HAP-1 (cell line): ENCODE measurements at regions not wholly inside any gene's neighbourhood (a gene's known extent, or its start where the extent isn't known, plus 50 kb on each side); places are given as distances from the start of the nearest gene placed in this dataset.

Source experiments
- DNase-seq, 2 experiments: peaks; one replicate each; pipeline ENCODE4 v3.0.0-alpha.2; 2016 to 2020; ENCODE audit warnings: low spot score in 2 of 2
- H3K27me3 ChIP-seq: fragments of 250-450 bp; sonication (Bioruptor Pico); 2 replicates; pipeline ENCODE4 v1.5.1; 2020; ENCODE audit warnings: low read depth, mild to moderate bottlenecking, moderate library complexity
- H3K36me3 ChIP-seq: fragments of 250-450 bp; sonication (Bioruptor Pico); replicated peaks from 2 replicates; pipeline ENCODE4 v1.5.1; 2020; ENCODE audit warnings: mild to moderate bottlenecking
- H3K4me1 ChIP-seq: fragments of 250-450 bp; sonication (Bioruptor Pico); 2 replicates; pipeline ENCODE4 v1.5.1; 2020; ENCODE audit warnings: mild to moderate bottlenecking
- H3K4me3 ChIP-seq: fragments of 250-450 bp; sonication (Bioruptor Pico); 2 replicates; pipeline ENCODE4 v1.5.1; 2020; ENCODE audit warnings: mild to moderate bottlenecking, moderate library complexity
- H3K9me3 ChIP-seq: fragments of 250-450 bp; sonication (Bioruptor Pico); 2 replicates; pipeline ENCODE4 v1.5.1; 2020; ENCODE audit warnings: mild to moderate bottlenecking, moderate library complexity
- in situ Hi-C: fragments of 300-500 bp; cut with MboI; formaldehyde crosslinking; loops from 3 replicates; pipeline ENCODE4 v1.14.3; 2020; ENCODE audit warnings: low sequenced_read_pairs, inconsistent platforms, mixed read lengths

DNA sequence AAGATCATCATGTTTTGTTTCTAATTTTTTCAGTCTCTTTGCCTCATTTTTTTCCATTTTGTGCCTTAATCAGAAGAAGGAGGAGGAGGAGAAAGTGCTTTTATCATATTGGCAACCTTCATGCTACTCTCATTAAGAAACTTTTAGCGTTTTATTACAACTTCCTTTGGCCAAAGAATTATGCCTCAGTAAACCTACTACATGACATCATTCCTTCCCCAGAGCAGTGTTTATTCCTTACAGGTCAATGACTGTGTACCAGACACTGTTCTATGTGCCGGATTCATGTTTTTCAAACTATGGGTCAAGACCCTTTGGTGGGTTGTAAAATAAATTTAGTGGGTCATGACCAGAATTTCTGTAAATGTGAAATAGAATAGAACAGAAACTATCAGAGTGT lies 110.4 kb downstream of the SLC30A10 start:
- Histone ChIP-seq H3K9me3 (no peaks in the 10 kb centered on the region), H3K36me3 (no peaks in the 10 kb centered on the region), H3K27me3 (peaks cover 41% of the 10 kb centered on the region), H3K4me1 (no peaks in the 10 kb centered on the region), H3K4me3 (no peak overlapping the region)
- no peak for DNase-seq
- in situ Hi-C loops = loop anchor here (10.0 to 25.0 kb wide), 2 partner anchors 423 to 1481 kb away; partner anchors contain the start of gene TGFB2

DNA sequence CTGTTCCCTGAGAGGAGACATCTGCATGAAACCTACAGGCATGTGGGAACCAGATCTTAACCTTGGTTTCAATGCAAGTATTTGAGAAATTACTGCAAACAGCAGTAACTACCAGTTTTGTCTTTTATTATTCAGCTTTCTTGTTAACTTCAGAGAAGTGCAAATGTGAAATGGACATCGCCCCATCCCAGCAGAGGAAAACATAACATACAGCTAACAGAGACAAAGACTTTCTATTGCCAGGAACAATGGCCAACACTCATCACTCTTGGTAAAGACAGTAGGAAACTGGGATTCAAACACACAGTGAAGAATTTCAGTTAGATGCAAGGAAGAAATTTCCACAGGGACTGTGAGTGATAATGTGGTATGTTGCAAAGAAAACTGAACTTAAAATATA lies 115.1 kb downstream of the SLC30A10 start:
- no peak overlapping the region for H3K4me3 ChIP-seq
- in situ Hi-C loops = loop anchor here (10.0 to 25.0 kb wide), 2 partner anchors 418 to 1476 kb away; partner anchors contain the start of gene TGFB2

GRCh38 chr1:219812491-219813203 lies 115.7 kb downstream of the SLC30A10 start:
- no peak overlapping the region for H3K4me3 ChIP-seq
- H3K36me3 ChIP-seq = no peaks in the 10 kb centered on the region
- in situ Hi-C loops = loop anchor here (10.0 to 25.0 kb wide), 2 partner anchors 418 to 1475 kb away; partner anchors contain the start of gene TGFB2
- H3K4me1 ChIP-seq = peaks cover 5% of the 10 kb centered on the region; the same call in 1 of the 2 replicates
- H3K27me3 ChIP-seq = peaks cover 39% of the 10 kb centered on the region
- H3K9me3 ChIP-seq = no peaks in the 10 kb centered on the region
- DNase-seq = peak; percentile 69 to 83

More for the DNA sequence above, 115.1 kb downstream of the SLC30A10 start:
- Histone ChIP-seq H3K27me3 (peaks cover 42% of the 10 kb centered on the region), H3K9me3 (no peaks in the 10 kb centered on the region), H3K36me3 (no peaks in the 10 kb centered on the region), H3K4me1 (peaks cover 5% of the 10 kb centered on the region; the same call in 1 of the 2 replicates)
- no peak for DNase-seq

DNA sequence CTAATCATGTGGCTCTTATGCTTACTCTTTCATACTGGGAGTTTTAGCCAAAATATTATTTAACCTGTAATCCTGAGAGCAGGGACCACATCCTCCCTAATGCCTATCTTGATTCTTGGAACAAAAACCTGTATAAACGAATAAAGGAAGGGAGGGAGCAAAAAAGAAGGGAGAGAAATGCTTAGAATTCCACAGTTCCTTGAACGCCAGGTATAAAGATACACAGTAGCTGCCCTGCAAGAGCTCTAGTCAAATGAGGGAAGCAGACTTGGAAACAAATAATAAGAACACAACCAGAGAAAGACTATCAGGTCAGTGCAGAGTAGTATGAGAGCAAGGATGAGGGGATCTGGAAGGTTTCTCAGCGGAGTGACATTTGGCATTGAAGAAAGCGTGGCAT lies 116.3 kb downstream of the SLC30A10 start:
- Histone ChIP-seq H3K36me3 (no peaks in the 10 kb centered on the region), H3K4me3 (no peak overlapping the region), H3K9me3 (no peaks in the 10 kb centered on the region), H3K27me3 (peaks cover 33% of the 10 kb centered on the region), H3K4me1 (peaks cover 5% of the 10 kb centered on the region; the same call in 1 of the 2 replicates)
- no peak for DNase-seq
- in situ Hi-C loops = loop anchor here (10.0 to 25.0 kb wide), 2 partner anchors 417 to 1475 kb away; partner anchors contain the start of gene TGFB2

DNA sequence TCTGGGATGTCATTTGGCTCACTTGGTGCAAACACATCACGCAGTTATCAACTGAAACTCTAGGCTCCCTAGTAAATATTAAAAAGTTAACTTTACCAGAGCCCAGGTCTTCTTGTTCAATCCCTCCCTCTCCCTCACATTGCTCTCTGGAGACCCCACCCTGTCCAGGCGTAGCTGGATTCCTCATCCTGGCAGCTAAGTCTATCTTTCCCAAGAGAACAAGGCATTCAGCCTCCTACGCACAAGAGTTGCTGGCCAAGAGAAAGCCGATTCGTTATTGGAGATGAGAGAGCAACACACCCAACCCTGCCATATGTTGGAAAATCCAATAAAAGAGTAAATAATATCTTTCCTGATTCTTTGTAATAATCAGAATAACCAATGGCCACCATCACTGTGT lies 117.9 kb downstream of the SLC30A10 start:
- DNase-seq = no peak
- no peak overlapping the region for H3K4me3 ChIP-seq
- in situ Hi-C loops = loop anchor here (10.0 to 25.0 kb wide), 2 partner anchors 416 to 1473 kb away; partner anchors contain the start of gene TGFB2
- peaks cover 21% of the 10 kb centered on the region for H3K27me3 ChIP-seq
- H3K4me1 ChIP-seq = peaks cover 5% of the 10 kb centered on the region; the same call in 1 of the 2 replicates
- no peaks in the 10 kb centered on the region for H3K36me3 ChIP-seq
- H3K9me3 ChIP-seq = no peaks in the 10 kb centered on the region

GRCh38 chr1:219808790-219809189 lies 119.6 kb downstream of the SLC30A10 start:
- H3K27me3 ChIP-seq = peaks cover 10% of the 10 kb centered on the region
- in situ Hi-C loops = loop anchor here (10.0 to 25.0 kb wide), 3 partner anchors 154 to 1471 kb away; partner anchors contain the start of gene TGFB2
- DNase-seq = no peak

DNA sequence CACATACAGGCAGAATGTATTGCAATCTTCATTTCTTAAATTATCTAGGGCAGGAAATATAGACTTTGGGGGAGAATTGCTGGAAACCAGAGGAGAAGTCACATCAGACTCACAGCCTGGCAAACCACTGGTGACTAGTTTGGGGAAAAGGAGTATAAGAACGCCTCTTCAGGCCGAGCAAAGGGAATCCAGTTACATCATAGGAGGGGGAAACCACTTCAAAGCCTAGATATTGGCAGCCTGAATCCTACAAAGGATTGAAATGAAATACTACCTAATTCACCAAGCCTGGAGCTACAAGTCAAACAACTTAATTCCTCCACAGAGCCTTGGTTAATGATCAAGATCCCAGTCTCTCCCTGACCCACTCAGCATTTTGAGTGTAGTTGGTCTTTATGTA lies 121.7 kb downstream of the SLC30A10 start:
- no peak overlapping the region for H3K4me3 ChIP-seq
- H3K9me3 ChIP-seq = no peaks in the 10 kb centered on the region
- in situ Hi-C loops = loop anchor here (10.0 to 25.0 kb wide), 3 partner anchors 152 to 1469 kb away; partner anchors contain the start of gene TGFB2
- no peaks in the 10 kb centered on the region for H3K36me3 ChIP-seq
- peaks cover 5% of the 10 kb centered on the region; the same call in 1 of the 2 replicates for H3K4me1 ChIP-seq
- H3K27me3 ChIP-seq = no peaks in the 10 kb centered on the region
- no peak for DNase-seq

More at GRCh38 chr1:219808790-219809189, 119.6 kb downstream of the SLC30A10 start:
- Histone ChIP-seq H3K4me3 (no peak overlapping the region), H3K9me3 (no peaks in the 10 kb centered on the region), H3K36me3 (no peaks in the 10 kb centered on the region), H3K4me1 (peaks cover 5% of the 10 kb centered on the region; the same call in 1 of the 2 replicates)

GRCh38 chr1:219806020-219806419 lies 122.3 kb downstream of the SLC30A10 start:
- Histone ChIP-seq H3K9me3 (no peaks in the 10 kb centered on the region), H3K27me3 (no peaks in the 10 kb centered on the region), H3K4me1 (peaks cover 4% of the 10 kb centered on the region; the same call in 1 of the 2 replicates), H3K36me3 (no peaks in the 10 kb centered on the region), H3K4me3 (no peak overlapping the region)
- no peak for DNase-seq
- in situ Hi-C loops = loop anchor here (10.0 to 25.0 kb wide), 3 partner anchors 151 to 1469 kb away; partner anchors contain the start of gene TGFB2

GRCh38 chr1:219805191-219805590 lies 123.2 kb downstream of the SLC30A10 start:
- H3K4me1 ChIP-seq = peaks cover 7% of the 10 kb centered on the region
- in situ Hi-C loops = loop anchor here (10.0 to 25.0 kb wide), 3 partner anchors 150 to 1468 kb away; partner anchors contain the start of gene TGFB2
- no peaks in the 10 kb centered on the region for H3K36me3 ChIP-seq
- H3K9me3 ChIP-seq = no peaks in the 10 kb centered on the region
- DNase-seq = peak in 1 of 2 experiments; percentile 15
- H3K4me3 ChIP-seq = no peak overlapping the region
- no peaks in the 10 kb centered on the region for H3K27me3 ChIP-seq

- H3K9me3 ChIP-seq = no peaks in the 10 kb centered on the region
- in situ Hi-C loops = loop anchor here (10.0 to 25.0 kb wide), 3 partner anchors 146 to 1464 kb away; partner anchors contain the start of gene TGFB2
- DNase-seq = no peak
Observed at GRCh38 chr1:219801156-219801820, 127.1 kb downstream of the SLC30A10 start.

DNA sequence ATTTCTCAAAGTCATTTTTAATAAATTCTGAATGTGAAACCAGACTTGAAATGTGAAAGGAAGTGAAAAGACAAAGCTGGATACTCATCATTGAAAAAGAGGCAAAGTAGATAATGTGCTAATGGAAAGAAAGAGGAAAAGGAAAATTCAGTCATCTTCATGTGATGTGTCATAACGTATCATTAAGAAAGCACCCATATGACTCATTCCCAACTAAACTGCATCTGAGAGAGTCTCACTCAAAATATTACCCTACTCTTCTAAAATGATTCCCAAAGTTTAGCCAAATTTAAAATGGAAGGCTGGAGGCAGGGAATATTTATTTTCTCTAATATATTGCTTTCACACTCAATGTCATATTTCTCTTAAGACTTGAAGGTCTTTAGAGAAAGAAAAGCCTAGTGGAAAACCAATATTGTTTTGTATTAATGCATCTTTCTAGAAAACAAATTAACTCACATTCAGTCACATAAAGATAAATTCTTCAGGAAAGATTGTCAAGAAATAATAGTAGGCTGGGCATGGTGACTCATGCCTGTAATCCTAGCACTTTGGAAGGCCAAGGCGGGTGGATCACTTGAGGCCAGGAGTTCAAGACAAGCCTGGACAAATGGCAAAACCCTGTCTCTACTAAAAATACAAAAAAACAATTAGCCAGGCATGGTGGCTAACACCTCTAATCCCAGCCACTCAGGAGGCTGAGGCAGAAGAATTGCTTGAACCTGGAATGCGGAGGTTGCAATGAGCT lies 129.9 kb downstream of the SLC30A10 start:
- no peaks in the 10 kb centered on the region for H3K9me3 ChIP-seq
- peaks cover 7% of the 10 kb centered on the region for H3K4me1 ChIP-seq
- in situ Hi-C loops = no loop called here
- H3K36me3 ChIP-seq = no peaks in the 10 kb centered on the region
- H3K4me3 ChIP-seq = no peak overlapping the region
- no peak for DNase-seq
- H3K27me3 ChIP-seq = no peaks in the 10 kb centered on the region

More at GRCh38 chr1:219801156-219801820, 127.1 kb downstream of the SLC30A10 start:
- Histone ChIP-seq H3K4me3 (no peak overlapping the region), H3K27me3 (no peaks in the 10 kb centered on the region), H3K36me3 (no peaks in the 10 kb centered on the region), H3K4me1 (peaks cover 7% of the 10 kb centered on the region)

DNA sequence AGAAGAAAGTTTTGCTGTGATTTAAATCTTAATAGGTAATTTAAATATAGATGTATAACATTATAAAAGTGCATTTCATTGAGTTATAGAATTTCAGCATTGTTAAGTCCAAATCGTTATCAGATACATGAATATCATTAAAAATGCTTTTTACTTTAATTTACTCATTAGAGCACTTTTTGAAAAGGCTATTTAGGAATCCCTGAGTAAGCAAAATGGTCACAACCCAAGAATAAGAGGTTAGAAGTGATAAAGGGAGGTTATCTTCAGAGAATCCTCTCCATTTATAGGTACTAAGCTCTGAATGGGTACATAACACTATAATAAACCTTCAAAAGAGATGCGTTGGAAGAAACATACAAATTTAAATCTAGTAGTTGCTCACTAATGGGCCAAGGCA lies 130.7 kb downstream of the SLC30A10 start:
- in situ Hi-C loops = no loop called here
- Histone ChIP-seq H3K4me1 (peaks cover 7% of the 10 kb centered on the region), H3K9me3 (no peaks in the 10 kb centered on the region), H3K27me3 (no peaks in the 10 kb centered on the region), H3K36me3 (no peaks in the 10 kb centered on the region), H3K4me3 (no peak overlapping the region)
- DNase-seq = no peak

GRCh38 chr1:219797009-219797408 lies 131.3 kb downstream of the SLC30A10 start:
- Histone ChIP-seq H3K9me3 (no peaks in the 10 kb centered on the region), H3K27me3 (no peaks in the 10 kb centered on the region), H3K36me3 (no peaks in the 10 kb centered on the region), H3K4me1 (peaks cover 7% of the 10 kb centered on the region), H3K4me3 (no peak overlapping the region)
- in situ Hi-C loops = no loop called here
- no peak for DNase-seq
